ENCODE measurements at regions not wholly inside any gene's neighbourhood (a gene's known extent, or its start where the extent isn't known, plus 50 kb on each side); places are given as distances from the start of the nearest gene placed in this dataset.

DNA sequence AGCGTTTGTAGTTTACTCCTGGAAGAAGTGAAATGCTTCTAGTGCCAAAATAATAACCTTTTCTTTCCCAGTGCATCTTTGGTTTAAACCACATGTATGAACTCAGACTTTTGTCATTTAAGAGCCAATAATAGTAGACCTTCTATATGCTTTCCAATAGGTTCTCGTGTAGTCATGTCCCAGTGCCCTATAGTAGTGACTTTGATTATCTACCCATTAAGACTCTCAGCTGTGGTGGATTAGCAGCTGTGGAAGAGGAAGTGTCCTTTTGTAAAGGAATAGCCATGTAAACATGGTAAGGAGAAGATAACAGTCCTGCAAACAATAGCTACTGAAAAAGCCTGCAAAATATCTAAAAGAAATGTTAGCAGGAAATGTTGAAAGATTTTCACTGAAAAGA lies 765.3 kb downstream of the MTRR start:
- Histone ChIP-seq H3K9me3 (no peaks in the 10 kb centered on the region), H3K4me1 (no peaks in the 10 kb centered on the region), H3K4me3 (no peak overlapping the region), H3K27ac (no peak overlapping the region), H3K36me3 (ENCODE audit: low read depth, missing control alignments) (no peaks in the 10 kb centered on the region), H3K27me3 (no peaks in the 10 kb centered on the region)
- intact Hi-C loops (cut with DNase I; ENCODE audit: low total_unique reads) = no loop called here
- no peak for TF ChIP-seq POLR2A (IDR thresholded peaks at IDR 0.05)
- TF ChIP-seq, protein P1, sequence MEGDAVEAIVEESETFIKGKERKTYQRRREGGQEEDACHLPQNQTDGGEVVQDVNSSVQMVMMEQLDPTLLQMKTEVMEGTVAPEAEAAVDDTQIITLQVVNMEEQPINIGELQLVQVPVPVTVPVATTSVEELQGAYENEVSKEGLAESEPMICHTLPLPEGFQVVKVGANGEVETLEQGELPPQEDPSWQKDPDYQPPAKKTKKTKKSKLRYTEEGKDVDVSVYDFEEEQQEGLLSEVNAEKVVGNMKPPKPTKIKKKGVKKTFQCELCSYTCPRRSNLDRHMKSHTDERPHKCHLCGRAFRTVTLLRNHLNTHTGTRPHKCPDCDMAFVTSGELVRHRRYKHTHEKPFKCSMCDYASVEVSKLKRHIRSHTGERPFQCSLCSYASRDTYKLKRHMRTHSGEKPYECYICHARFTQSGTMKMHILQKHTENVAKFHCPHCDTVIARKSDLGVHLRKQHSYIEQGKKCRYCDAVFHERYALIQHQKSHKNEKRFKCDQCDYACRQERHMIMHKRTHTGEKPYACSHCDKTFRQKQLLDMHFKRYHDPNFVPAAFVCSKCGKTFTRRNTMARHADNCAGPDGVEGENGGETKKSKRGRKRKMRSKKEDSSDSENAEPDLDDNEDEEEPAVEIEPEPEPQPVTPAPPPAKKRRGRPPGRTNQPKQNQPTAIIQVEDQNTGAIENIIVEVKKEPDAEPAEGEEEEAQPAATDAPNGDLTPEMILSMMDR (IDR thresholded peaks at IDR 0.05) = no peak
- WGBS, 2 donors = 59 to 83% methylated on average over 2 of the region's 2 CpGs
- no peak for DNase-seq

DNA sequence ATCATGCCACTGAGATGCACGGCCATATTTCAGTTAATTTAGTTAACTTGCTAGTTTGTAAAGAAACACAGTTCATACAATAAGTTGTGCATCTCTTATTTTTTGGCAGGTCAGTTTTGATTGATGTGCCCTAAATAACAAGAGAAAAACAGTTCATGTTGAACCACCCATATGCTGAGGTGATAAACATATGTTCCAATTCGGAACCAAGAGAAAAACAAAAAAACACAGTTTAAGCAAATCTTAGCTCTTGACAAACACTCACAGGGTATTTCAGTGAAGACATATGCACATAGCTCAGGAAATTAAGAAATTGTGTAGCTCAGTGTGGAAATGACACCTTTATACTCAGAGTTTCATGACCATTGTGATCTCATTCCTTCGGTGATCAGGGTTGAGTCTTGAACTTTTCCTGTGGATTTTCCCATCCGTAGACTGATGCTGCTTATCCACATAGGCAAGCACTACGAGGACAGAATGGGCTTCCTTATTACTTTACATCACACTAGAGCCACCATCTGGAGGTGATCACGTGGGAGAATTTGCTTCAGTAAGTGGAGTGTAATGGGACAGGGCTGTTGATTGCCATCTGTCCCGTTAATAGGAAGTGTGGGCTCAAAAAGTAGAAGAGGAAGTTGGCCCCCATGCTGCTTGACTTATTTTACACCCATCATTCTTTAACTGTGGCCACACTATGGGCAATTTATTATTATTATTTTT lies 773.0 kb downstream of the MTRR start:
- Histone ChIP-seq H3K4me3 (no peak overlapping the region), H3K4me1 (no peaks in the 10 kb centered on the region), H3K36me3 (ENCODE audit: low read depth, missing control alignments) (no peaks in the 10 kb centered on the region), H3K27ac (no peak overlapping the region), H3K27me3 (no peaks in the 10 kb centered on the region), H3K9me3 (no peaks in the 10 kb centered on the region)
- intact Hi-C loops (cut with DNase I; ENCODE audit: low total_unique reads) = no loop called here
- TF ChIP-seq, protein P1 (IDR thresholded peaks at IDR 0.05) = no peak
- TF ChIP-seq POLR2A (IDR thresholded peaks at IDR 0.05) = no peak
- DNase-seq = no peak
- 86 to 90% methylated on average over 7 of the region's 7 CpGs for WGBS, 2 donors

DNA sequence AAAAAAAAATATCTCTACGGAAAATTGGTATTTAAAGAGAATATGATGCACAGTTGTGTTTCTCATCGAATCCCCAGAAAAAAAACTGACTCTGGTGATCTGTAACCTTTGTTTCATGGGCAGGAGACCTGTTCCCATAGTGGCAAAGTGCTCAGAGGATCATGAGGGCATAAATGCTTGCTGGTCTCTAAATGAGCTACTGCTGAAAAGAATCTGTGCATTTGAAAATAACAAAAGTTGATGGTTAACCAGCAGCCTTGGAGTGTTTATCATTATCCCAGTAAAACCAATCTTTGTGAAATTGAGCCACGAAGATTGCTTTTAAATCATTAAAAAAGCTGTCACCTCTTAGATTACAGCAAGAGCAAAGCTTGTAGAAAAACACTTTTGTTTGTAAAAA lies 775.4 kb downstream of the MTRR start:
- H3K9me3 ChIP-seq = no peaks in the 10 kb centered on the region
- intact Hi-C loops (cut with DNase I; ENCODE audit: low total_unique reads) = no loop called here
- TF ChIP-seq POLR2A (IDR thresholded peaks at IDR 0.05) = no peak
- TF ChIP-seq, protein P1 (IDR thresholded peaks at IDR 0.05) = no peak
- no peaks in the 10 kb centered on the region for H3K4me1 ChIP-seq
- DNase-seq = no peak
- no peaks in the 10 kb centered on the region for H3K36me3 ChIP-seq (ENCODE audit: low read depth, missing control alignments)
- no peak overlapping the region for H3K27ac ChIP-seq
- no peaks in the 10 kb centered on the region for H3K27me3 ChIP-seq
- WGBS, 2 donors = 72 to 75% methylated on average over 3 of the region's 3 CpGs
- H3K4me3 ChIP-seq = no peak overlapping the region

DNA sequence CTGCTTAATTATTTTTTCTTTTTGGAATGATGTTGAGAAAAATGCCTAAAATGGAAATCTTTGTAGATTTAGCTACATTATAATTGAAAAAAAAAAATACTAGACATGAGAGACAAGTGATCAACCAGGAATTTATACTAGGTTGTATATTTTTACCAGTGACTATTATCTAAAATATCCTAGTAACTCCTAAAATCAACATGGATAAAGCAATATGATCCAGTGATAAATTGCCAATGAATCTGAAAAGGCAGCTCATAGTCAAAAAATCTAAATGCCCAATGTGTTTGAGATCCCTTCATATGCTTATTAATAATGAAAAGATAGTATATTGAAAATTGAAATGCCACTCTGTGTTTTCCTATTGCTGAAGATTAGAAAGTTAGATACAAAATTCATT lies 778.2 kb downstream of the MTRR start:
- no peak for DNase-seq
- no peaks in the 10 kb centered on the region for H3K36me3 ChIP-seq (ENCODE audit: low read depth, missing control alignments)
- H3K27ac ChIP-seq = no peak overlapping the region
- TF ChIP-seq POLR2A (IDR thresholded peaks at IDR 0.05) = no peak
- TF ChIP-seq, protein P1 (IDR thresholded peaks at IDR 0.05) = no peak
- no peaks in the 10 kb centered on the region for H3K4me1 ChIP-seq
- intact Hi-C loops (cut with DNase I; ENCODE audit: low total_unique reads) = no loop called here
- H3K4me3 ChIP-seq = no peak overlapping the region
- H3K9me3 ChIP-seq = no peaks in the 10 kb centered on the region
- H3K27me3 ChIP-seq = no peaks in the 10 kb centered on the region

DNA sequence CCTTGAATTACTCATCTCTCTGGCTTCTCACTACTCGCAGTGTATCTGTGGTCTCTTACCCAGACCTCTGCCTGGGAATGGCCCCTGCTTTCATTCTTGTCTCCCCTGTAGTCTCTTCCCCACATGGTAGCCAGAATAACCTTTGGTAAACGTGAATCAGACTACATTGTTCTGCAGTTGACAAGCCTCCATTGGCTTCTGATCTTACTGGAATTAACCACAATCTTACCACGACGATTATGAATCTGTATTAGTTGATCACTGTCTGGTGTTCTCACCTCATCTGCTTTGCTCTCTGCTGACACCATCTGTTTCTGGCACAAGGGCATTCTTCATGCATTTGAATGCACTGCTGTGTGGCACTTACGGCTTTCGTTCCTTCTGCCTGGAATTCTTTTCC lies 781.2 kb downstream of the MTRR start:
- H3K4me1 ChIP-seq = no peaks in the 10 kb centered on the region
- no peaks in the 10 kb centered on the region for H3K27me3 ChIP-seq

More for the DNA sequence above, 781.2 kb downstream of the MTRR start:
- Histone ChIP-seq H3K36me3 (ENCODE audit: low read depth, missing control alignments) (no peaks in the 10 kb centered on the region), H3K27ac (no peak overlapping the region), H3K9me3 (no peaks in the 10 kb centered on the region), H3K4me3 (no peak overlapping the region)
- WGBS, 2 donors = 64 to 71% methylated on average over 6 of the region's 6 CpGs
- no peak for DNase-seq
- intact Hi-C loops (cut with DNase I; ENCODE audit: low total_unique reads) = no loop called here
- TF ChIP-seq POLR2A (IDR thresholded peaks at IDR 0.05) = no peak
- TF ChIP-seq, protein P1 (IDR thresholded peaks at IDR 0.05) = no peak
